CD4-positive, alpha-beta T cell (primary cell): ENCODE measurements at regions not wholly inside any gene's neighbourhood (a gene's known extent, or its start where the extent isn't known, plus 50 kb on each side); places are given as distances from the start of the nearest gene placed in this dataset.

Experiments used
- ATAC-seq: fragments of 200-7000 bp; cut with Tn5 transposase; one replicate; pipeline ENCODE4 v1.10.0; 2022; ENCODE audit warnings: mild to moderate bottlenecking; ENCODE audit not compliant: poor library complexity
- CTCF ChIA-PET: fragments of 350-600 bp; sonication (Branson Sonifier 250); formaldehyde crosslinking; loops from one replicate; lab custom pipeline; 2021; ENCODE audit warnings: antibody characterized with exemption, inconsistent platforms; lab: Charles Lee
- POLR2A ChIA-PET: fragments of 350-600 bp; sonication (Branson Sonifier 250); formaldehyde crosslinking; loops from one replicate; lab custom pipeline; 2021; ENCODE audit warnings: antibody characterized with exemption, inconsistent platforms; lab: Charles Lee
- DNase-seq, 14 experiments: peaks; one replicate each; pipeline ENCODE4 v3.0.0-alpha.2; 2013 to 2020; ENCODE audit warnings: mixed read lengths in 2 of 14
- H3K27ac ChIP-seq, 2 donors: one replicate each; pipeline versions ENCODE4 v1.5.1 to v1.7.0; 2013; ENCODE audit warnings: low read length in 2 of 2, low read depth in 1 of 2, mild to moderate bottlenecking in 1 of 2
- H3K27me3 ChIP-seq, 2 experiments: 1 replicate in 1 of 2; 2 replicates in 1 of 2; pipeline versions ENCODE4 v1.6.1 to v1.7.0; 2013; ENCODE audit warnings: low read length in 2 of 2, control low read depth in 1 of 2, mild to moderate bottlenecking in 1 of 2, moderate library complexity in 1 of 2; ENCODE audit not compliant: insufficient read depth in 2 of 2, control insufficient read depth in 1 of 2
- H3K36me3 ChIP-seq: one replicate; pipeline ENCODE4 v1.6.1; 2013; ENCODE audit warnings: low read length, control low read depth; ENCODE audit not compliant: insufficient read depth
- H3K4me1 ChIP-seq: one replicate; pipeline ENCODE4 v1.6.1; 2013; ENCODE audit warnings: low read length, control low read depth; ENCODE audit not compliant: insufficient read depth
- H3K4me3 ChIP-seq: one replicate; pipeline ENCODE4 v1.5.1; 2013; ENCODE audit warnings: mild to moderate bottlenecking, low read length, moderate library complexity
- H3K9me3 ChIP-seq, 2 experiments: 1 replicate in 1 of 2; 2 replicates in 1 of 2; pipeline versions ENCODE4 v1.6.1 to v1.7.0; 2013; ENCODE audit warnings: low read length in 2 of 2, mild to moderate bottlenecking in 2 of 2, control low read depth in 1 of 2, moderate library complexity in 1 of 2; ENCODE audit not compliant: control insufficient read depth in 1 of 2, insufficient read depth in 1 of 2
- H3K27ac Mint-ChIP-seq: one replicate; pipeline ENCODE4 v1.8.0; 2020; ENCODE audit warnings: mixed read lengths
- H3K27me3 Mint-ChIP-seq: one replicate; pipeline ENCODE4 v1.8.0; 2021; ENCODE audit warnings: mixed read lengths
- H3K36me3 Mint-ChIP-seq: one replicate; pipeline ENCODE4 v1.8.0; 2021; ENCODE audit warnings: low read depth, mixed read lengths
- H3K4me1 Mint-ChIP-seq: one replicate; pipeline ENCODE4 v1.8.0; 2021; ENCODE audit warnings: low read depth, mixed read lengths
- H3K4me3 Mint-ChIP-seq: one replicate; pipeline ENCODE4 v1.8.0; 2020; ENCODE audit warnings: mild to moderate bottlenecking, mixed read lengths
- H3K9me3 Mint-ChIP-seq: one replicate; pipeline ENCODE4 v1.8.0; 2020; ENCODE audit warnings: mixed read lengths
- CTCF ChIP-seq: fragments of 200-600 bp; IDR thresholded peaks from one replicate; pipeline ENCODE4 v1.8.0; 2022; ENCODE audit warnings: antibody characterized with exemption, mild to moderate bottlenecking
- intact Hi-C, 2 experiments: fragments of 100-400 bp; cut with DNase I in 1 of 2; cut with micrococcal nuclease in 1 of 2; formaldehyde crosslinking; loops; one replicate each; pipeline versions ENCODE4 v1.15.1 to v1.9.0; 2023 to 2025; cut with DNase I, micrococcal nuclease

DNA sequence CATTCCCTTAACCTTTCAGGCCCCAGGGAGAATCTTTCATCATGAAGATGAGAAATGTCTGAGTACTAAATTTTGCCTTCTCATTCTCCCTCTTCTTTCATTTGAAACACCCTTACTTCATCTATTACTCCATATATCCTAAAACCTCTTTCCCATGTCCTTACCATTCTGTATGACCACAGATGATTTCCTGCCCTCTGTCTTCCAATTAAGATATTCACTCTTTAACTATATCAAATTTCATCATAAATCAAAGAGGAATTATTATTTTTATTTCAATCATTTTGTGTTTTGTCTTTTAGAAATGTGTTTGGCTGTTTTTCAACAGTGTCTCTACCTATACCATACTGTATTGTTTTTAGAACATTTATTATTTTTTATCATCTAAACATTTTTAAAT lies 964.9 kb upstream of the KLHL29 start:
- ATAC-seq = no peak
- TF ChIP-seq CTCF = no peak
- H3K27ac ChIP-seq = no peak overlapping the region
- no peaks in the 10 kb centered on the region for H3K4me1 ChIP-seq
- no peaks in the 10 kb centered on the region for H3K36me3 Mint-ChIP-seq
- no peak overlapping the region for H3K4me3 ChIP-seq
- CTCF ChIA-PET = no interaction called here
- H3K27ac Mint-ChIP-seq = no peak overlapping the region
- H3K4me1 Mint-ChIP-seq = no peaks in the 10 kb centered on the region
- H3K9me3 ChIP-seq = peaks cover 4 to 5% of the 10 kb centered on the region in 2 experiments
- no peaks in the 10 kb centered on the region for H3K27me3 ChIP-seq
- DNase-seq = no peak
- H3K36me3 ChIP-seq = no peaks in the 10 kb centered on the region
- H3K4me3 Mint-ChIP-seq = no peak overlapping the region
- POLR2A ChIA-PET = no interaction called here
- no peaks in the 10 kb centered on the region for H3K27me3 Mint-ChIP-seq
- intact Hi-C loops = no loop called here
- peaks cover 3% of the 10 kb centered on the region for H3K9me3 Mint-ChIP-seq

DNA sequence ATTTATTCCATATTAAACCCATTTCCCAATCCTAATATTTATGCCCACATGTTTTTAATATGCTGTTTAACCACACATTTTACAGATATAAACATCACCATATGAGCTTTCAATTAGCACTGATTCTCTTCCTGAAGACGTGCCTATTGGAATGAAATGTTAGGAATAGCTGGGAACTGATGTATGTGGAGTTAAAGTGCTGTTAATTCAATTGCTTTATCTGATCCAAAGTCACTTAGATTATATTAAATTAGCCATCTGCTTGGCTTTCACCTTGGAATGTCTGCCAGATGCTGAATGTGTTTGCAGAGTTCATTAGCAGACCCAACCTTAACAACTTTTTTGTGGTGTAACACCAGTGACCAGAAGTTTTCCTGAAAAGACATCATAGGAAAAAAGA lies 942.9 kb upstream of the KLHL29 start:
- no peaks in the 10 kb centered on the region for H3K27me3 Mint-ChIP-seq
- peaks cover 5% of the 10 kb centered on the region for H3K9me3 Mint-ChIP-seq
- no peak overlapping the region for H3K27ac Mint-ChIP-seq
- H3K4me3 Mint-ChIP-seq = no peak overlapping the region
- no peaks in the 10 kb centered on the region for H3K36me3 Mint-ChIP-seq
- ATAC-seq = no peak
- Histone ChIP-seq H3K4me3 (no peak overlapping the region), H3K27me3 (no peaks in the 10 kb centered on the region), H3K9me3 (no peaks in the 10 kb centered on the region), H3K36me3 (no peaks in the 10 kb centered on the region), H3K27ac (no peak overlapping the region), H3K4me1 (no peaks in the 10 kb centered on the region)
- no peak for DNase-seq
- ChIA-PET CTCF (interaction anchor here (0.9 kb wide), 1 partner anchor 13 kb away, joined by 3 read pairs; no protein-coding TSS in a partner anchor), POLR2A (no interaction called here)
- TF ChIP-seq CTCF = no peak
- H3K4me1 Mint-ChIP-seq = no peaks in the 10 kb centered on the region
- intact Hi-C loops = no loop called here

- no peak overlapping the region for H3K27ac ChIP-seq
- Mint-ChIP-seq H3K27me3 (no peaks in the 10 kb centered on the region), H3K36me3 (no peaks in the 10 kb centered on the region), H3K9me3 (peaks cover 5% of the 10 kb centered on the region), H3K4me1 (no peaks in the 10 kb centered on the region), H3K27ac (no peak overlapping the region), H3K4me3 (no peak overlapping the region)
- no peak for ATAC-seq
- H3K27me3 ChIP-seq = no peaks in the 10 kb centered on the region
- no peak overlapping the region for H3K4me3 ChIP-seq
- intact Hi-C loops = no loop called here
- H3K4me1 ChIP-seq = no peaks in the 10 kb centered on the region
- TF ChIP-seq CTCF = no peak
- POLR2A ChIA-PET = no interaction called here
- no peak for DNase-seq
- no peaks in the 10 kb centered on the region for H3K9me3 ChIP-seq
- CTCF ChIA-PET = no interaction called here
- H3K36me3 ChIP-seq = no peaks in the 10 kb centered on the region
Measured at GRCh38 chr2:22444281-22444680, 940.7 kb upstream of the KLHL29 start.
